HEK293 (cell line): ENCODE measurements at regions not wholly inside any gene's neighbourhood (a gene's known extent, or its start where the extent isn't known, plus 50 kb on each side); places are given as distances from the start of the nearest gene placed in this dataset.

Experiments used
- CTCF ChIA-PET: fragments of 350-600 bp; formaldehyde crosslinking; extraction: SDS; loops from one replicate; lab custom pipeline; 2021; ENCODE audit warnings: antibody characterized with exemption; lab: Yijun Ruan, JAX
- POLR2A ChIA-PET: fragments of 300-600 bp; formaldehyde crosslinking; extraction: SDS; loops from one replicate; lab custom pipeline; 2020; ENCODE audit warnings: antibody characterized with exemption, inconsistent platforms; lab: Yijun Ruan, JAX
- H3K27ac ChIP-seq: fragments of 200-500 bp; sonication (Bioruptor generic); 2 replicates; pipeline ENCODE4 v1.5.1; 2014; ENCODE audit warnings: low read depth, low read length, control low read depth, inconsistent platforms; ENCODE audit errors: extremely low read depth
- H3K36me3 ChIP-seq, 2 experiments: fragments of 200-500 bp in 1 of 2; sonication (Bioruptor generic) in 1 of 2; 1 replicate in 1 of 2; 2 replicates in 1 of 2; pipeline ENCODE4 v1.5.1; 2014 to 2017; ENCODE audit warnings: inconsistent platforms in 2 of 2, low read length in 2 of 2; ENCODE audit not compliant: control insufficient read depth in 2 of 2, insufficient read depth in 1 of 2
- H3K4me1 ChIP-seq: fragments of 200-500 bp; sonication (Bioruptor generic); 2 replicates; pipeline ENCODE4 v1.5.1; 2014; ENCODE audit warnings: mild to moderate bottlenecking, low read length, inconsistent platforms; ENCODE audit not compliant: control insufficient read depth, insufficient read depth
- H3K4me3 ChIP-seq: 2 replicates; pipeline ENCODE4 v1.5.1; 2011; ENCODE audit warnings: low read depth, mild to moderate bottlenecking, control low read depth, low read length, moderate library complexity
- H3K9me3 ChIP-seq: fragments of 200-500 bp; sonication (Bioruptor generic); 2 replicates; pipeline ENCODE4 v1.5.1; 2014; ENCODE audit warnings: low read depth, low read length, inconsistent platforms; ENCODE audit not compliant: control insufficient read depth, insufficient read depth
- BCL11A ChIP-seq: fragments of 450-650 bp; formaldehyde crosslinking; IDR thresholded peaks from 2 replicates; pipeline ENCODE4 v1.5.1; 2016; ENCODE audit warnings: low read depth, missing biosample characterization, missing genetic modification characterization
- IKZF3 ChIP-seq: fragments of 450-650 bp; IDR thresholded peaks from 2 replicates; pipeline ENCODE4 v1.5.0; 2018; ENCODE audit warnings: missing biosample characterization, mild to moderate bottlenecking, missing genetic modification characterization, moderate library complexity
- MZF1 ChIP-seq: fragments of 450-650 bp; formaldehyde crosslinking; IDR thresholded peaks from 2 replicates; pipeline ENCODE4 v1.5.1; 2017; ENCODE audit warnings: missing biosample characterization, missing genetic modification characterization, borderline replicate concordance
- YY2 ChIP-seq: fragments of 450-650 bp; formaldehyde crosslinking; IDR thresholded peaks from 2 replicates; pipeline ENCODE4 v1.5.1; 2016; ENCODE audit warnings: missing biosample characterization, missing genetic modification characterization
- ZNF138 ChIP-seq: fragments of 450-650 bp; formaldehyde crosslinking; IDR thresholded peaks from 2 replicates; pipeline ENCODE4 v1.5.1; 2016; ENCODE audit warnings: missing biosample characterization, missing genetic modification characterization, borderline replicate concordance
- ZNF174 ChIP-seq: fragments of 450-650 bp; formaldehyde crosslinking; IDR thresholded peaks from 2 replicates; pipeline ENCODE4 v1.5.0; 2017; ENCODE audit warnings: missing biosample characterization, mild to moderate bottlenecking, missing genetic modification characterization
- ZNF223 ChIP-seq: fragments of 450-650 bp; formaldehyde crosslinking; IDR thresholded peaks from 2 replicates; pipeline ENCODE4 v1.5.1; 2016; ENCODE audit warnings: missing biosample characterization, missing genetic modification characterization
- ZNF23 ChIP-seq: fragments of 450-650 bp; formaldehyde crosslinking; IDR thresholded peaks from 2 replicates; pipeline ENCODE4 v1.5.1; 2016; ENCODE audit warnings: missing biosample characterization, missing genetic modification characterization, borderline replicate concordance
- ZNF248 ChIP-seq: fragments of 450-650 bp; formaldehyde crosslinking; IDR thresholded peaks from 2 replicates; pipeline ENCODE4 v1.5.1; 2017; ENCODE audit warnings: missing biosample characterization, missing genetic modification characterization
- ZNF354C ChIP-seq: fragments of 450-650 bp; formaldehyde crosslinking; IDR thresholded peaks from 2 replicates; pipeline ENCODE4 v1.5.1; 2016; ENCODE audit warnings: missing biosample characterization, missing genetic modification characterization, low read depth, borderline replicate concordance
- ZNF544 ChIP-seq: fragments of 450-650 bp; formaldehyde crosslinking; IDR thresholded peaks from 2 replicates; pipeline ENCODE4 v1.5.0; 2017; ENCODE audit warnings: missing biosample characterization, missing genetic modification characterization
- ZNF548 ChIP-seq: fragments of 450-650 bp; formaldehyde crosslinking; IDR thresholded peaks from 2 replicates; pipeline ENCODE4 v1.5.1; 2016; ENCODE audit warnings: missing biosample characterization, missing genetic modification characterization
- ZNF561 ChIP-seq: fragments of 450-650 bp; IDR thresholded peaks from 2 replicates; pipeline ENCODE4 v1.5.1; 2018; ENCODE audit warnings: missing biosample characterization, missing genetic modification characterization, borderline replicate concordance
- ZNF585B ChIP-seq: fragments of 450-650 bp; formaldehyde crosslinking; IDR thresholded peaks from 2 replicates; pipeline ENCODE4 v1.5.1; 2016; ENCODE audit warnings: missing biosample characterization, missing genetic modification characterization
- ZNF596 ChIP-seq: fragments of 450-650 bp; IDR thresholded peaks from 2 replicates; pipeline ENCODE4 v1.5.0; 2018; ENCODE audit warnings: missing biosample characterization, mild to moderate bottlenecking, missing genetic modification characterization, moderate library complexity
- ZNF600 ChIP-seq: fragments of 450-650 bp; formaldehyde crosslinking; IDR thresholded peaks from 2 replicates; pipeline ENCODE4 v1.5.1; 2016; ENCODE audit warnings: missing biosample characterization, missing genetic modification characterization
- ZNF624 ChIP-seq: fragments of 450-650 bp; formaldehyde crosslinking; IDR thresholded peaks from 2 replicates; pipeline ENCODE4 v1.5.1; 2017; ENCODE audit warnings: missing biosample characterization, missing genetic modification characterization
- ZNF701 ChIP-seq: fragments of 450-650 bp; formaldehyde crosslinking; IDR thresholded peaks from 2 replicates; pipeline ENCODE4 v1.5.1; 2016; ENCODE audit warnings: missing biosample characterization, missing genetic modification characterization
- ZNF791 ChIP-seq: fragments of 450-650 bp; formaldehyde crosslinking; IDR thresholded peaks from 2 replicates; pipeline ENCODE4 v1.5.1; 2016; ENCODE audit warnings: missing biosample characterization, missing genetic modification characterization
- ZNF792 ChIP-seq: fragments of 450-650 bp; formaldehyde crosslinking; IDR thresholded peaks from 2 replicates; pipeline ENCODE4 v1.5.1; 2016; ENCODE audit warnings: missing biosample characterization, missing genetic modification characterization
- TF ChIP-seq, protein P1 (sequence below): fragments of 450-650 bp; formaldehyde crosslinking; IDR thresholded peaks from 2 replicates; pipeline ENCODE4 v1.5.1; 2017; ENCODE audit warnings: missing biosample characterization, missing genetic modification characterization
- TF ChIP-seq, protein P2 (sequence below): fragments of 450-650 bp; formaldehyde crosslinking; IDR thresholded peaks from 2 replicates; pipeline ENCODE4 v1.5.1; 2016; ENCODE audit warnings: missing biosample characterization, missing genetic modification characterization
- TF ChIP-seq, protein P3 (sequence below): fragments of 450-650 bp; formaldehyde crosslinking; IDR thresholded peaks from 2 replicates; pipeline ENCODE4 v1.5.1; 2017; ENCODE audit warnings: missing biosample characterization, missing genetic modification characterization
- TF ChIP-seq, protein P4 (sequence below): fragments of 450-650 bp; formaldehyde crosslinking; IDR thresholded peaks from 2 replicates; pipeline ENCODE4 v1.5.0; 2017; ENCODE audit warnings: missing biosample characterization, missing genetic modification characterization, borderline replicate concordance
- TF ChIP-seq, protein P5 (sequence below): fragments of 450-650 bp; formaldehyde crosslinking; IDR thresholded peaks from 2 replicates; pipeline ENCODE4 v1.5.1; 2016; ENCODE audit warnings: missing biosample characterization, missing genetic modification characterization

DNA sequence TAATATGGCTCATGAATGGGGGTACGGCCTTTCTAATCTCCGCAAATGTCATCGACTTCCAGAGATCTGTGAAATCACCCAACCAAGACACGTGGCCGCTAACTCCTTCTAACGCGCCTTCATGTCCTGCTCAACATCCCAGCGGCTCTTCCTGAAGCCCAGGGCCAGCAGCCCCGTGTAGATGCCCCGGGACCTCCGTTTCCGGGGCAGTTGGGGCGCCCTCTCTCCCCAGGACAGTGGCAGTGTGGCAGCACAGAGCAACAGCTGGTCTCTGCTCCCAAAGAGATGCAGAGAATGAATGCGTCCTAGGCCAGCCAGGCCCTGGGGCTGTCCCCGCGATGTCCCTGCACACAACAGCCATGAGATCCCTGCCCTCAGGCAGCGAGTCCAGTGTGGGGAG is 153.5 kb downstream of the RBFOX3 start:
- POLR2A ChIA-PET: no interaction called here
- no peaks in the 10 kb centered on the region for H3K36me3 ChIP-seq

DNA sequence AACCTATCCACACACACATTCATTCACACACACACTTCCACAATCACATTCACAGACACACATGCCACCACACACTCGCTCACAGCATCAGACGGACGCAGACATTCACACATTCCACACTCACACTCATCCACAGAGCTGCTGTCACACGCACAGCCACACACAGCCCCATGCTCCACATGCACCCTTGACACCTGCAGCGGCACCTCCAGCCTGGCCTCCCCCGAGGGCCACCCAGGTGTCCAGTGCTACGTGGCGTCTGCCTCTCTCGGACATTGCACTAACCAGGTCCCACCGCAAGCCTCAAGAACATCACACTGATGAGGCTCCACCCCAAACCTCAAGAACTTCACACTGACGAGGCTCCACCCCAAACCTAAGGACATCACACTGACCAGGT is 155.2 kb downstream of the RBFOX3 start:
- H3K27ac ChIP-seq: no peak overlapping the region
- no peak overlapping the region for H3K4me3 ChIP-seq
- no peaks in the 10 kb centered on the region for H3K4me1 ChIP-seq
- H3K9me3 ChIP-seq: no peaks in the 10 kb centered on the region
- no peaks in the 10 kb centered on the region for H3K36me3 ChIP-seq
- no peak for TF ChIP-seq ZNF248 (tag by site-specific recombination)
- no peak for TF ChIP-seq ZNF138
- TF ChIP-seq, protein P1, sequence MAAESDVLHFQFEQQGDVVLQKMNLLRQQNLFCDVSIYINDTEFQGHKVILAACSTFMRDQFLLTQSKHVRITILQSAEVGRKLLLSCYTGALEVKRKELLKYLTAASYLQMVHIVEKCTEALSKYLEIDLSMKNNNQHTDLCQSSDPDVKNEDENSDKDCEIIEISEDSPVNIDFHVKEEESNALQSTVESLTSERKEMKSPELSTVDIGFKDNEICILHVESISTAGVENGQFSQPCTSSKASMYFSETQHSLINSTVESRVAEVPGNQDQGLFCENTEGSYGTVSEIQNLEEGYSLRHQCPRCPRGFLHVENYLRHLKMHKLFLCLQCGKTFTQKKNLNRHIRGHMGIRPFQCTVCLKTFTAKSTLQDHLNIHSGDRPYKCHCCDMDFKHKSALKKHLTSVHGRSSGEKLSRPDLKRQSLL: no peak
- no peak for TF ChIP-seq ZNF354C (tag by site-specific recombination)
- TF ChIP-seq ZNF585B (tag by site-specific recombination): no peak
- no peak for TF ChIP-seq ZNF23 (tag by site-specific recombination)
- TF ChIP-seq, protein P2, sequence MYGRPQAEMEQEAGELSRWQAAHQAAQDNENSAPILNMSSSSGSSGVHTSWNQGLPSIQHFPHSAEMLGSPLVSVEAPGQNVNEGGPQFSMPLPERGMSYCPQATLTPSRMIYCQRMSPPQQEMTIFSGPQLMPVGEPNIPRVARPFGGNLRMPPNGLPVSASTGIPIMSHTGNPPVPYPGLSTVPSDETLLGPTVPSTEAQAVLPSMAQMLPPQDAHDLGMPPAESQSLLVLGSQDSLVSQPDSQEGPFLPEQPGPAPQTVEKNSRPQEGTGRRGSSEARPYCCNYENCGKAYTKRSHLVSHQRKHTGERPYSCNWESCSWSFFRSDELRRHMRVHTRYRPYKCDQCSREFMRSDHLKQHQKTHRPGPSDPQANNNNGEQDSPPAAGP: no peak
- no peak for TF ChIP-seq MZF1 (tag by site-specific recombination)
- no peak for TF ChIP-seq YY2 (tag by site-specific recombination)
- TF ChIP-seq ZNF792 (tag by site-specific recombination): no peak
- no peak for TF ChIP-seq ZNF544
- TF ChIP-seq ZNF561 (tag by site-specific recombination): no peak
- TF ChIP-seq ZNF548 (tag by site-specific recombination): no peak
- TF ChIP-seq, protein P3, sequence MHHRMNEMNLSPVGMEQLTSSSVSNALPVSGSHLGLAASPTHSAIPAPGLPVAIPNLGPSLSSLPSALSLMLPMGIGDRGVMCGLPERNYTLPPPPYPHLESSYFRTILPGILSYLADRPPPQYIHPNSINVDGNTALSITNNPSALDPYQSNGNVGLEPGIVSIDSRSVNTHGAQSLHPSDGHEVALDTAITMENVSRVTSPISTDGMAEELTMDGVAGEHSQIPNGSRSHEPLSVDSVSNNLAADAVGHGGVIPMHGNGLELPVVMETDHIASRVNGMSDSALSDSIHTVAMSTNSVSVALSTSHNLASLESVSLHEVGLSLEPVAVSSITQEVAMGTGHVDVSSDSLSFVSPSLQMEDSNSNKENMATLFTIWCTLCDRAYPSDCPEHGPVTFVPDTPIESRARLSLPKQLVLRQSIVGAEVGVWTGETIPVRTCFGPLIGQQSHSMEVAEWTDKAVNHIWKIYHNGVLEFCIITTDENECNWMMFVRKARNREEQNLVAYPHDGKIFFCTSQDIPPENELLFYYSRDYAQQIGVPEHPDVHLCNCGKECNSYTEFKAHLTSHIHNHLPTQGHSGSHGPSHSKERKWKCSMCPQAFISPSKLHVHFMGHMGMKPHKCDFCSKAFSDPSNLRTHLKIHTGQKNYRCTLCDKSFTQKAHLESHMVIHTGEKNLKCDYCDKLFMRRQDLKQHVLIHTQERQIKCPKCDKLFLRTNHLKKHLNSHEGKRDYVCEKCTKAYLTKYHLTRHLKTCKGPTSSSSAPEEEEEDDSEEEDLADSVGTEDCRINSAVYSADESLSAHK: no peak
- TF ChIP-seq IKZF3 (tag by site-specific recombination): no peak
- ChIA-PET CTCF (interaction anchor here (0.6 kb wide), 1 partner anchor 157 kb away, joined by 3 read pairs; no protein-coding TSS in a partner anchor), POLR2A (no interaction called here)

More for the DNA sequence above, 153.5 kb downstream of the RBFOX3 start:
- Histone ChIP-seq H3K4me1 (no peaks in the 10 kb centered on the region), H3K9me3 (no peaks in the 10 kb centered on the region), H3K4me3 (no peak overlapping the region), H3K27ac (no peak overlapping the region)
- no peak for TF ChIP-seq BCL11A (tag by site-specific recombination)
- TF ChIP-seq, protein P4, sequence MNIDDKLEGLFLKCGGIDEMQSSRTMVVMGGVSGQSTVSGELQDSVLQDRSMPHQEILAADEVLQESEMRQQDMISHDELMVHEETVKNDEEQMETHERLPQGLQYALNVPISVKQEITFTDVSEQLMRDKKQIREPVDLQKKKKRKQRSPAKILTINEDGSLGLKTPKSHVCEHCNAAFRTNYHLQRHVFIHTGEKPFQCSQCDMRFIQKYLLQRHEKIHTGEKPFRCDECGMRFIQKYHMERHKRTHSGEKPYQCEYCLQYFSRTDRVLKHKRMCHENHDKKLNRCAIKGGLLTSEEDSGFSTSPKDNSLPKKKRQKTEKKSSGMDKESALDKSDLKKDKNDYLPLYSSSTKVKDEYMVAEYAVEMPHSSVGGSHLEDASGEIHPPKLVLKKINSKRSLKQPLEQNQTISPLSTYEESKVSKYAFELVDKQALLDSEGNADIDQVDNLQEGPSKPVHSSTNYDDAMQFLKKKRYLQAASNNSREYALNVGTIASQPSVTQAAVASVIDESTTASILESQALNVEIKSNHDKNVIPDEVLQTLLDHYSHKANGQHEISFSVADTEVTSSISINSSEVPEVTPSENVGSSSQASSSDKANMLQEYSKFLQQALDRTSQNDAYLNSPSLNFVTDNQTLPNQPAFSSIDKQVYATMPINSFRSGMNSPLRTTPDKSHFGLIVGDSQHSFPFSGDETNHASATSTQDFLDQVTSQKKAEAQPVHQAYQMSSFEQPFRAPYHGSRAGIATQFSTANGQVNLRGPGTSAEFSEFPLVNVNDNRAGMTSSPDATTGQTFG (tag by site-specific recombination): no peak
- TF ChIP-seq ZNF600: no peak
- no peak for TF ChIP-seq ZNF791 (tag by site-specific recombination)
- no peak for TF ChIP-seq ZNF701 (tag by site-specific recombination)
- no peak for TF ChIP-seq ZNF174
- TF ChIP-seq, protein P5, sequence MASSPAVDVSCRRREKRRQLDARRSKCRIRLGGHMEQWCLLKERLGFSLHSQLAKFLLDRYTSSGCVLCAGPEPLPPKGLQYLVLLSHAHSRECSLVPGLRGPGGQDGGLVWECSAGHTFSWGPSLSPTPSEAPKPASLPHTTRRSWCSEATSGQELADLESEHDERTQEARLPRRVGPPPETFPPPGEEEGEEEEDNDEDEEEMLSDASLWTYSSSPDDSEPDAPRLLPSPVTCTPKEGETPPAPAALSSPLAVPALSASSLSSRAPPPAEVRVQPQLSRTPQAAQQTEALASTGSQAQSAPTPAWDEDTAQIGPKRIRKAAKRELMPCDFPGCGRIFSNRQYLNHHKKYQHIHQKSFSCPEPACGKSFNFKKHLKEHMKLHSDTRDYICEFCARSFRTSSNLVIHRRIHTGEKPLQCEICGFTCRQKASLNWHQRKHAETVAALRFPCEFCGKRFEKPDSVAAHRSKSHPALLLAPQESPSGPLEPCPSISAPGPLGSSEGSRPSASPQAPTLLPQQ (tag by site-specific recombination): no peak
- no peak for TF ChIP-seq ZNF596 (tag by site-specific recombination)
- no peak for TF ChIP-seq ZNF223 (tag by site-specific recombination)
- TF ChIP-seq ZNF624: no peak
- CTCF ChIA-PET: interaction anchor here (0.9 kb wide), 1 partner anchor 156 kb away, joined by 3 read pairs; no protein-coding TSS in a partner anchor
